Activated CD4-positive, alpha-beta T cell treated with anti-CD3 and anti-CD28 coated beads, Interleukin-2, amount 50 U/mL, for 48 hours (primary cell): ENCODE measurements at regions not wholly inside any gene's neighbourhood (a gene's known extent, or its start where the extent isn't known, plus 50 kb on each side); places are given as distances from the start of the nearest gene placed in this dataset.
"Not testable (repeated sequence)": the region's sequence is repeated elsewhere in the genome, so short reads cannot be mapped to it uniquely, and the experiment has no call there.

Experiments
- DNase-seq, 2 experiments: peaks; one replicate each; pipeline ENCODE4 v3.0.0-alpha.2; 2020

- no peak for DNase-seq
Measured at GRCh38 chr14:45558183-45558582, 305.2 kb upstream of the MIS18BP1 start.

DNA sequence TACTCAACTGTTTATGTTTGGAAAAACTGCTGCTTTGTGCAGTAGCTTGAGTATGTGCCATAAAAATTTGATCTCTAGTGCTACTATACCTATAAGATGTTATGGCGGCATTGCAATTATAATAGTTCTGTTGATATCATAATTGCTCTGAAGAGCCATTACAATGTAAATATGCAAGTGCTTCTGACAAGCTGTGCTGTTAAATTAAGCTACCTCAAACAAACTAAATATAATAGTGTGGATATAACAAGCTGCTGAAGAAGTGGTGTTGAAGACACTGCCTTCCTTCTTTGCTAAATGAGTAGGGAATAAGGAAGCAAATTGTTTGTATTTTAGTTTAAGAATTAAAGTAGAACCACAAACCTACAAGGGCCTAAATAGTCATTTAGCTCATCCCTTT is 301.0 kb upstream of the MIS18BP1 start:
- DNase-seq: no peak

- not testable (repeated sequence) for DNase-seq
Measured at GRCh38 chr14:45551240-45551820, 298.3 kb upstream of the MIS18BP1 start.

DNA sequence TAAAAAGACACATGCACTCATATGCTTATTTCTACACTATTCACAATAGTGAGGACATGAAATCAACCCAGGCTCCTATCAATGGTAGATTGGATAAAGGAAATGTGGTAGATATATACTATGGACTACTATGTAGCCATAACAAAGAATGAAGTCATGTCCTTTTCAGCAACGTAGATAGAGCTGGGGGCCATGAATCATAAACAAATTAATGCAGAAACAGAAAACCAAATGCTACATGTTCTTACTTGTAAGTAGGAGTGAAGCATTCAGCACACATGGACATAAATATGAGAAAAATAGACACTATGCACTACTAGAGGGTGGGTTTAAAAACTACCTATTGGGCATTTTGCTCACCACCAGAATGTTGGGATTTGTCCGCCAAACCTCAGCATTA is 278.0 kb upstream of the MIS18BP1 start:
- no peak for DNase-seq

DNA sequence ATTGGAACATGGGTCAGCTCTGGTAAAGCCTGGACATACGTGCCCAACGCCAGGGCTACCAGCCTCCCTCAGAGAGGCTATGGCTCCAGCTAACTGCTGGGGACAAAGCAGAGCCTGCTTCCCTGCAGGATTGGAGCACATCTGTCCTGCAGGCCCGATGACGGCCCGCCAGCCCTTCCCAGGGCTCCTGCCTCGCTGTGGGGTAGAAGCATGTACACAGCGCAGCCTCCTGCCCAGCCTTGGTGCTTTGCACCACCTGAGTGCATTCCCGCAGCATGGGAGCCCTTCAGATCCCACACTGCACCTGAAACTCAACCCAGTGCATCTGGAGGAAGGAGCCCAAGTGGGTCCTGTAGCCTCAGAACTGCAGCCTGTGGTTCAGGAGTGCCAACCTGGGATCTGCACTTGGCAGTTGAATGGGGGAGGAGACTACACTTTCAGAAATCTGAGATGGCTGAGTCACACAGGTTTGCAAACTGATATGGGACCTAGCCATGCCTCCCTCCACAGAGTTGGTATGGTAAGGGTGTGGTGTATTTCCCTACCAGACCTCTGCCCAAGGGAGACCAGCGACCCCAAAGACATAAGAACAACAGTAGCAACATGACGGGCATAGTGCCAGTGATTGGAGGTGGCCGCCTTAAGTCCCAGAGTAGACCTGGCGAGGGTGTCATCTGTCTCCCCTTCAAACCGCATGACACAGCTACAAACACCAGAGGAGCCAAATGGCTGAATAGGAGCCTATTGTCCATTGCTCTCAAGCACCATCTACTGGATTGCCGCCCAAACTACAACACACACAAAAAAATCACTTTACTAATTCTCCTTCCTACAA is 273.9 kb upstream of the MIS18BP1 start:
- peak in 1 of 2 experiments; percentile 4 for DNase-seq

GRCh38 chr14:45519766-45520165 is 266.8 kb upstream of the MIS18BP1 start:
- no peak for DNase-seq

- DNase-seq: no peak
Measured at GRCh38 chr14:45492876-45493275, 239.9 kb upstream of the MIS18BP1 start.

GRCh38 chr14:45491914-45492313 is 238.9 kb upstream of the MIS18BP1 start:
- DNase-seq: no peak

DNA sequence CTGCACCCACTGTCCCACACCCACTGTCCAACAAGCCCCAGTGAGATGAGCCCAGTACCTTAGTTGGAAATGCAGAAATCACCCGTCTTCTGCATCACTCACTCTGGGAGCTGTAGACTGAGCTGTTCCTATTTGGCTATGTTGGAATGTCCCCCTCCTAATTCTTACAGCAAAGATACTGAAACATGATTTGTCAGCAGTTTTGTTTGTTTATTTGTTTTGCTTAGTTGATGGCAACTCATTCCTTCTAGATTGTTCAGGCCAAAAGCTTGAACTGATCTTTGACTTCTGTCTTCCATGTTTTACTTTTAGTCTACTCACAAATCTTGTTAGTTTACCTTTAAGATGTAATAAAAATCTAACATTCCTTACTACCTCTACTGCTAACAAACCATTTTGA is 233.6 kb upstream of the MIS18BP1 start:
- no peak for DNase-seq

DNA sequence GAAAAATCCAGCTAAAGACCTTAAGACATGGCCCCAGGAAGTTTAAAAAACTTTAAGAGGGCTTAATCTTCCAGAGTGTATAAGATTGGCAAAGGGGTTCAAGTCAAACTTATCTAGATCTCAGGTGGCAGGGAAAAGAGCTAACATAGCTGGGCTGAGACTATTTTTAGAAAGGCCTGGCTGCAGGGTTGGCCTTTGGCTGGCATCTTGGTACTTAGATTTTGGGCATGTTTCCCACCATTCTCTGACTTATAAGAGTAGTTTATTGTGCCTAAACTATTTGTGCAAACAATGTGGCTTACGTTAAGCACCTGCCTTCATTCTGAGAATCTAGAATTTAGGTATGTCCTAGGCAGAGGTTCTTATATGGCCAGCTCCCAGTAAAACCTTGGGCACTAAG is 214.0 kb upstream of the MIS18BP1 start:
- no peak for DNase-seq

- DNase-seq: no peak
Measured at GRCh38 chr14:45434221-45434620, 181.2 kb upstream of the MIS18BP1 start.

DNA sequence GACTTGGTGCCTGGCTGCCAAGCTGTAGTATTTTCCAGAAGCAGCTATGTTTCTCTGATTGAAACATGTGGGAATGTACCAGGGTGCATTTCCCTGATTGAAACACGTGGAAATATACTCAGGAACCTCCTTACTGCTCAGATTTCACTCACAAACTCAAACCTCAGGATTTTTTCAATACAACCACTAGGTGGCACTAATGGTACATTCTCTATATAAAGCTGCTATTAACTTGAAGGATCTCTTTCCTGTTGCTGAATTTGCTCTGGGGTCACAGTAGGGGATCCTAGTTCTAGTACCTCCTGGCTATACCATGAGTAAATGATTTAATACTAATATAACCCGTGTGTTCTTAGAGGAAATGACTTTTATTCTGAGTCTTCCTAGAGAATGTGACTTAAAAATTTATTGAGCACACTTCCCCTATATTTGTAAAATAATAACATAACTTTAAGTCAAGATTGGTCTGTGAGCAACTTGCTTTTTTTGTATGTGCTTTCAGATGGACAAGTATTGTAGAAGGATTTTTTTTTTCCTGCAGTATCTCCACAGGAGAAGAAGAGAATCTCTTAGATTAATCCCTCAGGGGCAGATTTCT is 173.8 kb upstream of the MIS18BP1 start:
- no peak for DNase-seq

DNA sequence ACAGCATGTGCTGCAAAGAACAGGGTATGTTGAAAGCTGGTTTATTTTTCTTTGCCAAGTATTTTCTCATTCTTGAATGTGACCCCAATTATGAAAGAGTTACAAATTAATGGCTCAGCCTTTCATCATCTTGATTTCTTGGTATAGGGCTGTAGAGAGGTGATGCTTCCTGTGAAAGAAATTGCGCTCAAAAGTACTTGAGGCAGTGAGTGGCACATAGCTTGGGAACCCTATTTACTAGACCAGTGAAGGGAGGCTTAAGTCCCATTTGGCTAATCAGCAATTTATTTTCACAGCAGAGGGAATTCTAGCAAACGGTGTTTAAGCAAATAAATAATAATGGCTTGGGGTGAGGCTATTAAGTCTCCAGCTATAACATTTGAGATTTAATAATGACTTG is 153.9 kb upstream of the MIS18BP1 start:
- DNase-seq: no peak

- DNase-seq: no peak
Measured at GRCh38 chr14:45400950-45401640, 148.1 kb upstream of the MIS18BP1 start.

- DNase-seq: no peak
Measured at GRCh38 chr14:45400509-45400908, 147.5 kb upstream of the MIS18BP1 start.

DNA sequence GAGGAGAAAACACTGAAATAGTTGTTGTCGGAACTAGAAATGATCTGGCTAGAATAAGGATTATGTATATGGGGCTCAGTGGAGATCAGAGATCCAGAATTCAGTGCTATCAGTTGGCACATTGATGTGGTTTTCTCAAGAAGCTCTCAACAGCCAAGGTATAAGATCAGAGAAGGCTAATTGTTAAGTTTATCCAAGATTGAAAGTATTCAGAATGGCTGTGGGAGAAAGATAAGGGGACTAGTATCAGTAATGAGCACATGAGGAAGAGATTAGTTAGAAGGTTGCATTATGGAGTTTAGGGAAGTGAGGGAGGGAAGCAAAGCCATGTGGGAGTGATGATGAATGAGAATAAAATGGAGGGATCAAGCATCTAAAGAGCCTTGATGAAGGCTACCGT is 128.1 kb upstream of the MIS18BP1 start:
- no peak for DNase-seq

GRCh38 chr14:45377166-45377565 is 124.2 kb upstream of the MIS18BP1 start:
- DNase-seq: no peak

- no peak for DNase-seq
Measured at GRCh38 chr14:45373877-45374276, 120.9 kb upstream of the MIS18BP1 start.

DNA sequence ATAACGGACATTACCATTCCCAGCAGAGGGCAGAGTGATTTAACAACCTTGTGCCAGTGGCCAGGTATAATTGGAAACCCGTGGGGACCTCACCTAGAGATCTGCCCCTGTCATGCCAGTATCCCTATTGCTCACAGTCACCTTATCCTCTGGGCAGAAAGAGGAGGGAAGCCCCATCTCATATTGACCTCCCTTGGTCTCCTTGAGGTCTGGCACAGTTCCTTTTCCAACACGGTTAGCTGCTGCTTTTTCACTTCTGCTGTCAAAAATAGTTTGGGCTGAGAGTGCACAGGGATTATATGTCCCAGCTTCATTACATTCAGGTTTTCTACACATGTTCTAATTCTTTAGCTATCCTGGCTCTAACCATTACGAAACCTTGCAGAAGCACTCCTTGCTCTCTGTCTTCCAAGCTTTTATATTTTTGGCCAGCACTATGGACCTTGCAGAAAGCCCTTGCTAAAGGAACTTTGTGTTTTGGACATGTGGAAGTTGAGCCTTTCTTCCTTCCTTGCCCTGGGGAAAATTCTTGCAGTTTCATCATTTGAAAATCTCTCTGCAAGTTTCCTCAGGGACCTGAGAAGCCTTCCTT is 111.7 kb upstream of the MIS18BP1 start:
- no peak for DNase-seq

DNA sequence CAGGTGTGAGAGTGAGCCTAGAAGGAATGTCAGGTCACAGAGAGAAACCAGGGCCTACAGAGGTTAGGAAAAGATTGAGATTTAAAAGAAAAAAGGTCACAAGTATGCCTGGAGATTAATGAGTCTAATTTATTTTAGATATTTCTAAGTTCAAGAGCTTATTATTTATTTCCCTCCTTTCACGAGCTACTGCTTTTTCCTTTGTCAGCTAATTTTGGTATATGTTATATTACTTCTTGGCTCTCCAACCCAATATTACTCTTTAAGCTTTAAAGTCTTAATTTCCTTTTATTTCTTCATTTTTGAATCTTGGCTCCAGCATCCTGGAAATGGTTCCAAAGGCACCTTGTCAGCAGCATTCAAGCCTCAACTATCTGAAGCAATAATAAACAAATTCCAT is 109.5 kb upstream of the MIS18BP1 start:
- no peak for DNase-seq

- no peak for DNase-seq
Measured at GRCh38 chr14:45361727-45362126, 108.7 kb upstream of the MIS18BP1 start.

GRCh38 chr14:45359746-45360145 is 106.7 kb upstream of the MIS18BP1 start:
- DNase-seq: no peak

DNA sequence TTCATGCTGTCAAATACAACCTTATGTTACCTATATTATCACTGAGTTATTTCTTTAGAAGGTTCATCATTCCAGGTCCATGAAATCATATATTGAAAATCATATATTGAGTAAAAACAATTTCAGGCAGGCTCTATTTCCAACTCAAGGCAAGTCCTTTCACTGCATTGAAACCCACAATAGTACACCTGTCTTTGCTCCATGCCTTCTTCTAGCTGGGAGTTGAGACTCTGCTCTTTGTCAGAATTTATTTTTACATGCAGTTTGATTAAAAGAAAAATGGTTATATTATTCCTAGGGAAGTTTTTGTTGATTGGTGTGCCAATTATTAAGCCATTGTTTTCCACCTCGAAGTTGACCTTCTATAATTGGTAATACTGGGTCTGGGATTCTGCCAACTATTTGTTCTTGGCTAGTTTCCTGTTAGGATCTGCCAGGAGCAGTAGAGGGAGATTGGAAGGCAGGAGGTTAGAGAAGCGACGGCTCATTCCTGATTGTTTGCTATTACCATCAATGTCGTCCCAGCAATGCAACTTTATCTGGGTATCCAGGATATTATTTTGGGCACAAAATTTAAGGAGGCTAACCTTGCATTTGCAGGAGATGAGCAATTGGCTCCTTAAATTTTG is 79.5 kb upstream of the MIS18BP1 start:
- no peak for DNase-seq
